IPS-NIHi7 (cell line): ENCODE measurements at regions not wholly inside any gene's neighbourhood (a gene's known extent, or its start where the extent isn't known, plus 50 kb on each side); places are given as distances from the start of the nearest gene placed in this dataset.
A peak's percentile ranks its signal among the peaks of the same experiment; 100 is the strongest.

Experiments
- DNase-seq: peaks from one replicate; pipeline ENCODE4 v3.0.0; 2012; ENCODE audit warnings: mixed read lengths; ENCODE audit errors: extremely low spot score

- no peak for DNase-seq
Measured at GRCh38 chr1:87508247-87508787, 179.6 kb downstream of the LMO4 start.

GRCh38 chr1:87510540-87510939 lies 181.9 kb downstream of the LMO4 start:
- DNase-seq = no peak

- DNase-seq = no peak
Measured at GRCh38 chr1:87511449-87511848, 182.8 kb downstream of the LMO4 start.

GRCh38 chr1:87512431-87512830 lies 183.8 kb downstream of the LMO4 start:
- DNase-seq = no peak

- peak; percentile 57 for DNase-seq
Measured at GRCh38 chr1:87513255-87513654, 184.6 kb downstream of the LMO4 start.

- DNase-seq = no peak
Measured at GRCh38 chr1:87513966-87514660, 185.4 kb downstream of the LMO4 start.

GRCh38 chr1:87515781-87516180 lies 187.1 kb downstream of the LMO4 start:
- no peak for DNase-seq

GRCh38 chr1:87518794-87519193 lies 190.1 kb downstream of the LMO4 start:
- no peak for DNase-seq

GRCh38 chr1:87521452-87521851 lies 192.8 kb downstream of the LMO4 start:
- DNase-seq = no peak

GRCh38 chr1:87523466-87523865 lies 194.8 kb downstream of the LMO4 start:
- no peak for DNase-seq

- no peak for DNase-seq
Measured at GRCh38 chr1:87524021-87524754, 195.5 kb downstream of the LMO4 start.

- no peak for DNase-seq
Measured at GRCh38 chr1:87528754-87529517, 200.3 kb downstream of the LMO4 start.

GRCh38 chr1:87530042-87530807 lies 201.5 kb downstream of the LMO4 start:
- no peak for DNase-seq

GRCh38 chr1:87535551-87535950 lies 206.9 kb downstream of the LMO4 start:
- DNase-seq = no peak

- no peak for DNase-seq
Measured at GRCh38 chr1:87539147-87539546, 210.5 kb downstream of the LMO4 start.

GRCh38 chr1:87542697-87543096 lies 214.0 kb downstream of the LMO4 start:
- DNase-seq = no peak

- no peak for DNase-seq
Measured at GRCh38 chr1:87549738-87550137, 221.1 kb downstream of the LMO4 start.

- no peak for DNase-seq
Measured at GRCh38 chr1:87553511-87553910, 224.8 kb downstream of the LMO4 start.

- DNase-seq = no peak
Measured at GRCh38 chr1:87555366-87555765, 226.7 kb downstream of the LMO4 start.

- DNase-seq = no peak
Measured at GRCh38 chr1:87556326-87556725, 227.6 kb downstream of the LMO4 start.

GRCh38 chr1:87558921-87559320 lies 230.2 kb downstream of the LMO4 start:
- DNase-seq = no peak

- no peak for DNase-seq
Measured at GRCh38 chr1:87560137-87560536, 231.5 kb downstream of the LMO4 start.
